ENCODE measurements at regions not wholly inside any gene's neighbourhood (a gene's known extent, or its start where the extent isn't known, plus 50 kb on each side); places are given as distances from the start of the nearest gene placed in this dataset.

DNA sequence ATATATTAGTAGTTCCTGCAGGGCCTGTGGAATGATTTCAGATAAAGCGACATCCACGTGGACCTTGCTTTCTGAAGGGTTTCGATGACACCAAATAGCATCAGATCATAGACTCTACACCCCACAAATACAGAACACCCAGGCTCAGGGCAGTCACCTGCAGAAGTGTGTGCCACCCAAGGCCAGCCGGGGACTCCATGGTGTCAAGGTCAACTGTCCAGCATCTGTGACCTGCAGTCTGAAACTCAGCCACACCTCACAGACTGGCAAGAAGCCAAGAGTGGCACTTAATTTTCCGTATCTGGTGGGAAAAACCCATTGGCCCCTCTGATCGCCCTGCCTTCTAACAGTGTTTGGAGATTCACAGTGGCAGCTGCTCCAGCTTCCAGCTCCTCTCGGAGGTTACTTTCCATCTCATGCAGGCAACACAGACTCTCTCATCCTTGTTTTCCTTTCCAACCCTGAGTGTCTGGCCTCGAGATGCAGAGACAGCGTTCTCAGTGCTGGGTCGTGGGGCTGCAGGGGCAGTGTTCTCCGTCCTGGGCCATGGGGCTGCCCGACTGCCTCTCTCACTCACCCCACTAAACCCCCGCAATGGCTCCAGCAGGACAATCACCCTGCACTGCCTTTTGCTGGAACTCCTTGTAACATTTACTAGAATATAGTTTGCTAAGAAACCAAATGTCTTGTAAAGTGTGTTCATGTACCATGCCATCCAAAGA, 221.9 kb downstream of the IRX2 start:
- Mint-ChIP-seq H3K27ac (no peak overlapping the region), H3K9me3 (peaks cover 5% of the 10 kb centered on the region), H3K4me1 (no peaks in the 10 kb centered on the region), H3K4me3 (no peak overlapping the region), H3K36me3 (no peaks in the 10 kb centered on the region), H3K27me3 (no peaks in the 10 kb centered on the region)
- DNase-seq: no peak

DNA sequence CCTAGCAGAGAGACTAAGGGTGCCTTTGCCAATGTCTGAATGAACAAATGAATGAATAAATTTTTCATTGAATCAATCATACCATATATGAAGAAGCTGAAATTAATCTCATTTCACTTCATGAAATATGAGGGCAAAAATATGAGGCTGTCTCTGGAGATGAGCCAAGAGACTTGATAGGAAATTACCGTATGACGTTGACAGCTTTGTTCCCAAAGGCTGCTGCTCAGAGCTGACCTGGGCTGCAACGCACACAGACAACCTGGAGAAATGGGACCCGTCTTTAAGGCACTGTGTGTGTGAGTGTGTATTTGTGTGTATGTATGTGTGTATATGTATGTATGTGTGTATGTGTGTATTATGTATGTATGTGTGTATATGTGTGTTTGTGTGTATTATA, 226.1 kb downstream of the IRX2 start:
- DNase-seq: no peak
- Mint-ChIP-seq H3K4me1 (no peaks in the 10 kb centered on the region), H3K27ac (no peak overlapping the region), H3K27me3 (peaks cover 4% of the 10 kb centered on the region), H3K4me3 (no peak overlapping the region), H3K9me3 (peaks cover 5% of the 10 kb centered on the region), H3K36me3 (no peaks in the 10 kb centered on the region)

DNA sequence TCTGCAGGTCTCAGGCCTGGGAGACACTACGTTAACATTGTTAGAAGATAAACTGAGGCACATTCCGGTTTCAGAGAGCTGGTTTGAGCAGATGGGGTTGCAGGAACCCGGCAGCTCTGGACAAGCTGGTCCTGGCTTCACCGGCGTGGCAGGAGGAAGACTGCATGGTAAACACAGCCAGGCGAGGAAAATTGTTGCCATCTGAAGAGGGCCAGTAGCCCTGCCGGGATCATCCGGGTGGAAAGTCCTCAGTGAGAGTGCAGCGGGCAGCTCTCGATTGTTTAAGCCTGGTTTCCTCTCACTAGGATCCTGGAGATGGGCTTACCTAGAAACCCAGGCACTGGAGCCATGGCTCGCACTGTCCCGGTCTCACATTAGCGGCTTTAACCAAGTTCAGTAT, 226.9 kb downstream of the IRX2 start:
- H3K27me3 Mint-ChIP-seq: peaks cover 4% of the 10 kb centered on the region
- H3K36me3 Mint-ChIP-seq: no peaks in the 10 kb centered on the region
- H3K27ac Mint-ChIP-seq: no peak overlapping the region
- no peaks in the 10 kb centered on the region for H3K4me1 Mint-ChIP-seq
- no peak overlapping the region for H3K4me3 Mint-ChIP-seq
- peaks cover 5% of the 10 kb centered on the region for H3K9me3 Mint-ChIP-seq
- DNase-seq: no peak

DNA sequence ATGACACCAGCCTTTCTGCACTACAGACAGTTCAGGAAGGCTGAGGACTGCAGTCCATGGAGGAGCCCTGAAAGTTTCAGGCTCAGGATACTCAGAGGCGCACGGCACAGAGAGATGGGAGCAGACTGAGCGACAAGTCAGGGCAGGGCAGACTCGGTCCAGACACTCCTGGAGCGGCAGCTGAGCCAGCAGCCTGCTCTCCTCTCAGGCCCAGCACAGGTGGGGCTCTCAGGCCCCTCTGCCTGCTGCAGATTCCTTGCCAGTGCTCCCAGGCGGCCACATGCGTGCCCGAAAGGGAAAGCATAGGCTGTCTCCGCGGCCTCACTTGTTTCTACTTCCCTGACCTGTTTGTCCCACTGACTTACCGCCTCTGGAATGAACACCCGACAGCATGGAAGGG, 228.3 kb downstream of the IRX2 start:
- no peak for DNase-seq
- Mint-ChIP-seq H3K9me3 (peaks cover 5% of the 10 kb centered on the region), H3K4me3 (no peak overlapping the region), H3K36me3 (no peaks in the 10 kb centered on the region), H3K4me1 (no peaks in the 10 kb centered on the region), H3K27me3 (peaks cover 4% of the 10 kb centered on the region), H3K27ac (no peak overlapping the region)

DNA sequence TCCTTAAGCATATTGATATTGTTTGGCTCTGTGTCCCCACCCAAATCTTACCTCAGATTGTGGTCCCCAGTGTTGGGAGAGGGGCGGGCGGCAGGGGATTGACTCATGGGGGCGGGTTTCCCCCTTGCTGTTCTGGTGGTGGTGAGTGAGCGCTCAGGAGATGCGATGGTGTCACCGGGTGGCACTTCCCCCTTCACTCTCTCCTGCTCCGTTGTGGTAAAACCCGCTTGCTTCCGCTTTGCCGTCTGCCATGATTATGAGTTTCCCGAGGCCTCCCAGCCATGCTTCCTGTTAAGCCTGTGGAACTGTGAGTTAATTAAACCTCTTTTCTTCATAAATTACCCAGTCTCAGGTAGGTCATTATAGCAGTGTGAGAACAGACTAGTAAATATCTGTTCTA, 229.1 kb downstream of the IRX2 start:
- no peaks in the 10 kb centered on the region for H3K4me1 Mint-ChIP-seq
- H3K27me3 Mint-ChIP-seq: peaks cover 4% of the 10 kb centered on the region
- H3K4me3 Mint-ChIP-seq: no peak overlapping the region
- H3K27ac Mint-ChIP-seq: no peak overlapping the region
- no peak for DNase-seq
- H3K36me3 Mint-ChIP-seq: no peaks in the 10 kb centered on the region
- peaks cover 5% of the 10 kb centered on the region for H3K9me3 Mint-ChIP-seq

DNA sequence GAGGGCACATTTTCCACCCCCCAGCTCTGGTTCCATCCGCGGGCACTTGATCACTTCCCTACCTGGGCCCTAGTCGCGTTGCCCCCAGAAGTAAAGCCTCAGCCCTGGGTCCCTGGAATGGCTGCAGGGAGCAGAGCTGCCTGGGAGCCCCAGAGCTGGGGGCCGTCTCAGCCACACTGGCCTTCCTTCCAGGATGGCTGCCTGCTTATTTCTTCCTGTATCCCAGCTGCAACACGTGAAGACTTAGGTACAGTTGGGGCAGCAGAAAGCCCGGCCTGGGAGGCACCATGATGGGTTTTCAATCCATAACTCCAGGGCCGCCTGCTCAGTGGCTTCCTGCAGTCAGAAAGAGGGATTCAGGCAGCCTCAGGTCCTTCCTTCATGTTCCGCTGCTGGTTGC, 232.3 kb downstream of the IRX2 start:
- Mint-ChIP-seq H3K36me3 (no peaks in the 10 kb centered on the region), H3K9me3 (no peaks in the 10 kb centered on the region)

DNA sequence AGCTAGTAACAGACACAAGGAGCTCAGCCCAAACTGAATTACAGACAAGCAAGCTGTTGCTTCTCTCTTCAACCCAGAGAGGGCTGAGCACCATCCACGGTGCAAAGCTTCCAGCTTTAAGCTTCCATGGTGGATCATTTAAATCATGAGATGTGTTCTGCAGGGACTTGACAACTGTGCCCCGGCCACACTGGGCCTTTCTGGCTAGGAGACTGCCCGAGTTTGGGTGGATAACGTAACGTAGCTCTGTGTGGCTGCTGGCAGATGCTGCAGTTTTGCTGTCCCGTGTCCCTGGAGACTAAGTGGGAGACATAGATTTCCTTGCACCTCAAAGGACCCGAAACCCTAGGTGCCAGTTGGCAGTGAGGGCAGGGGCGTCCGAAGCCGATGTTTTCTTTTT, 234.0 kb downstream of the IRX2 start:
- Mint-ChIP-seq H3K4me1 (no peaks in the 10 kb centered on the region), H3K36me3 (no peaks in the 10 kb centered on the region), H3K9me3 (no peaks in the 10 kb centered on the region), H3K4me3 (no peak overlapping the region), H3K27me3 (peaks cover 4% of the 10 kb centered on the region), H3K27ac (no peak overlapping the region)
- no peak for DNase-seq

More for the DNA sequence above, 232.3 kb downstream of the IRX2 start:
- Mint-ChIP-seq H3K27me3 (peaks cover 4% of the 10 kb centered on the region), H3K27ac (no peak overlapping the region), H3K4me3 (no peak overlapping the region), H3K4me1 (no peaks in the 10 kb centered on the region)
- no peak for DNase-seq

DNA sequence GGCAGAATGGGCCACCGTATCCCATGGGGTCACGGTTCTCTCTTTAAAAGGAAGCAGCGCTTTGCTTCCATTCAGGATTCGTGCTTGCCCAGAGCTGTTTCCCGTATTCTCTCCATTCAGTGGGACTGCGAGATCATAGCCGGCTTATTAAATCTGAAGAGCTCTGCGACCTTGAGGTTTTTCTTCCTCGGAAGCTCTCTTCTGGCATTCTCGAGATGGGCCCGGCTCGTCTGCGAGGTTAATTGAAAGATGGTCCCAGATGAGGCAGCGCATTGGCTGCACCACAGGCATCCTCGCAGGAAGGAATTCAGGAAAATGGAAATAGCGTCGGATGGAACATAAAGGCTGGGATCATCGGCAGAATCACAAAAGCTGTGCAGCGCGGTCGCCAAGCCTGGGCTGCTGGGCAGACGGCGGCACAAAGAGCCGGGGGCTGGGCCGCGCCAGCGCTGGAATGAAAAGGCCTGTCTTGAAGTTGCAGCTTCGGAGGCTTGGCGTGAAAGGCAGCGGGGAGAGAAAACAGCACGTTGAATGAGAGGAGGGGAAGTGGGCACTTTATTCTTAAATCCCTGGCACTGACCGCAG, 236.2 kb downstream of the IRX2 start:
- H3K9me3 Mint-ChIP-seq: no peaks in the 10 kb centered on the region
- no peak overlapping the region for H3K4me3 Mint-ChIP-seq
- no peaks in the 10 kb centered on the region for H3K4me1 Mint-ChIP-seq
- no peaks in the 10 kb centered on the region for H3K27me3 Mint-ChIP-seq
- H3K27ac Mint-ChIP-seq: no peak overlapping the region
- DNase-seq: no peak
- H3K36me3 Mint-ChIP-seq: no peaks in the 10 kb centered on the region

DNA sequence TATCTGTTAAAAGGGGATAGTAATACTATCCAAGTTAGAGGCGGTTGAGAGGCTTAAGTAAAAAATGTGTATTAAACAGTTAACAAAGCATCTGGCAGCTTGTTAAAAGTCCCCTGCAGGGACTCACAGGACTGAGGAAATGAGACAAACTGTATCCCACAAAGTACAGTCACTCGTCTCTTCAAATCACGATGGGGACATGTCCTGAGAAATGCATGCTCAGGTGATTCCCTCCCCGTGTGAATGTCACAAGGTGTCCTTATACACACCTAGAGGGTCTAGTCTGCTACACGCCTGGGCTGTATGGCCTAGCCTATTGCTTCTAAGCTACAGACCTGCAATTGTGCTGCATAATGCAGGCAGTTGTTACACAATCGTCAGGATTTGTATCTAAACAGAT, 237.0 kb downstream of the IRX2 start:
- Mint-ChIP-seq H3K27me3 (no peaks in the 10 kb centered on the region), H3K9me3 (no peaks in the 10 kb centered on the region)
- DNase-seq: no peak

DNA sequence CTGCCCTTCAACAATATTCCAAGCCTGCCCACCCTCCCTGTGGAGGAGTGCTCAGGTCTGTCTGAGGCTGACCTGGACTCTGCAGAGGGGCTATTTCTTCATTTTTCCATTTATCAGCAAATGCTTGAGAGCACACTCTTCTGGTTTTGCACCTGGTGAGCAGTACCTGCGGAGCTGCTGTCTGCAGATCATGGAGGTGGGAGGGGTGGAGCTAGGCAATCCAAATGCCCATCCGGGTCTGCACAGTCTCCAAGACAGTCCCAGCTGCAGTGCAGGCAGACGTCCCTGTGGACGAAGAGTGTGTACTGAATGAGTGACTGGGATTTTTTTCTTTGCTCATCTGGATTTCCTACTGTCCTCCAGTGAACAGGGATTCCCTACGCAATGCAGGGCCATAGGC, 239.8 kb downstream of the IRX2 start:
- Mint-ChIP-seq H3K9me3 (no peaks in the 10 kb centered on the region), H3K4me3 (no peak overlapping the region), H3K36me3 (no peaks in the 10 kb centered on the region), H3K27ac (no peak overlapping the region), H3K4me1 (no peaks in the 10 kb centered on the region), H3K27me3 (no peaks in the 10 kb centered on the region)
- DNase-seq: no peak

More for the DNA sequence above, 237.0 kb downstream of the IRX2 start:
- H3K4me1 Mint-ChIP-seq: no peaks in the 10 kb centered on the region
- H3K4me3 Mint-ChIP-seq: no peak overlapping the region
- no peaks in the 10 kb centered on the region for H3K36me3 Mint-ChIP-seq
- no peak overlapping the region for H3K27ac Mint-ChIP-seq

DNA sequence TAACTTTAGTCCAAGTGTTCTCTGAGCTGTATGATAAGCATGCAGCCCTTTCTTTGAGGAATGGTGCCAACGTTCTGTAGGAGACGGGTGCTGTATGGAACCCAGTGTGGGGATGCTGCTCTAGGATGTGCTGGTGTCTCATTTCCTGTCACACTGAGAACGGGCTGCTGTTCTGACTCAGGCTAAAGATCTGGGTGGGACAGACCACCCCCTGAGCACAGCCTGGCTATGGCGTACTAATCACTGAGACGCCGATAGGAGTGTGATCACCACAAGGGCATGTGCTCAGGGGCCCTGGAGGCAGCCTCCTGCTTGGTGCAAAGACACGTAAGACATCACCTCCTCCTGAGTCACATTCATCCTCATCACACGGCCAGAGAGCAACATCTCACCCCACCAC, 240.4 kb downstream of the IRX2 start:
- H3K27me3 Mint-ChIP-seq: no peaks in the 10 kb centered on the region
- no peaks in the 10 kb centered on the region for H3K4me1 Mint-ChIP-seq
- no peak for DNase-seq
- no peaks in the 10 kb centered on the region for H3K9me3 Mint-ChIP-seq
- no peak overlapping the region for H3K27ac Mint-ChIP-seq
- no peak overlapping the region for H3K4me3 Mint-ChIP-seq
- H3K36me3 Mint-ChIP-seq: no peaks in the 10 kb centered on the region

DNA sequence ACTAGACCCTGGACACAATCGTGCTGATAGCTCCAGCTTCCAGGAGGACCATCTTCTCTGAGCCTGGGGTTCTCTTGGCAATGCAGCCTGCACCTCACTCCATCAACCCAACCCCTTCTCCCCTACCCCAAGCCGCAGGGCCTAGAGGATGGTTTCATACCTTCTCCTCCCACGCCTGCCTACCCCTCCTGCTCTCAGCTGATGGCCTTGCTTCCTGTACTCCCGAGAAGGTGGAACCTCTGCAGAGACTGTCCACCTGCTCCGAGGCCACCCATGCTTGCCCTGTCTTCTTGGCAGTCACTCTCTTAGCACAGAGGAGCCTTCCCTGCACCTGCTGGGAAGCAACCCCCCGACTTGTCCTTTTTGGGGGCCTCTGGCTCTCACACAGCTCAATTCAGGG, 241.9 kb downstream of the IRX2 start:
- DNase-seq: no peak
- Mint-ChIP-seq H3K4me3 (no peak overlapping the region), H3K27ac (no peak overlapping the region), H3K27me3 (no peaks in the 10 kb centered on the region), H3K4me1 (no peaks in the 10 kb centered on the region), H3K36me3 (no peaks in the 10 kb centered on the region), H3K9me3 (no peaks in the 10 kb centered on the region)

DNA sequence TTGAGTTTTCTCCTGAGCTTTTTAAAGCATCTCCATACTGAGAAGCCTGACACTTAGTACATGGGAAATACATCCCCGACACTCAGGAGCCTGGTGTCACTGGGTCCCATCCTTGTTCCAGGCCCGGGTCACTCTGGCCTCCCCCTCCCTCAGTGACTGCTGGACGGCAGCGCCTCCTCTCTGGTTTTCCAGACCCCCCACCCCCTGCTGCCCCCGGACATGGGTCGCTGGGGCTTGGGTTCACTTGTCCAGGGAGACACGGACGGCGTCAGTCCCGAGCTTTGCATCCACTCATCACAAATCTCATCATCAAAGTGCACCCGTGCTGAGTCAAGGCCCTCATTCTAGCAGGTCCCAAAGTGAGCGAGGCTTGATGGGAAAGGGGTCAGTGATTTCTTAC, 243.0 kb downstream of the IRX2 start:
- Mint-ChIP-seq H3K36me3 (no peaks in the 10 kb centered on the region), H3K27me3 (no peaks in the 10 kb centered on the region)

DNA sequence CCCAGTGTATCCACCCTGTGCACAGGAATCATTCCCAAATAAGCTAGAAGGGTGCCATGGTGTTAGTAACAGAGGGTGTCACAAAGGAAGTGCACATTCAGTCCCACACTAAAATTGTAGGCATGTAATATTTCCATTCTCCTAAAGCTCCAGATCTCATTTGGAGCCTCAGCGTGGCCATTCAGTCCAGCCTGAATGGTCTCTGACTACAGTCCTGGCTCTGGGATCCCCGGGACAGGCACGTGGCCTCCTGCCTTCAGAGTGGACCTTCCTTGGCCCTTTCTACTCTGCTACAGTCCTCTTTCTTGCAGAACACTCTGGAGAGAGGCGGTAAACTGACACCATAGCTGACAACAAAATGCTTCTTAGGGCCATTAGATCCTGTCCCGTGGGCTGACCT, 243.9 kb downstream of the IRX2 start:
- Mint-ChIP-seq H3K27me3 (no peaks in the 10 kb centered on the region), H3K9me3 (no peaks in the 10 kb centered on the region), H3K4me3 (no peak overlapping the region), H3K36me3 (no peaks in the 10 kb centered on the region), H3K4me1 (no peaks in the 10 kb centered on the region), H3K27ac (no peak overlapping the region)
- DNase-seq: no peak

More for the DNA sequence above, 243.0 kb downstream of the IRX2 start:
- Mint-ChIP-seq H3K27ac (no peak overlapping the region), H3K9me3 (no peaks in the 10 kb centered on the region), H3K4me3 (no peak overlapping the region), H3K4me1 (no peaks in the 10 kb centered on the region)
- no peak for DNase-seq

DNA sequence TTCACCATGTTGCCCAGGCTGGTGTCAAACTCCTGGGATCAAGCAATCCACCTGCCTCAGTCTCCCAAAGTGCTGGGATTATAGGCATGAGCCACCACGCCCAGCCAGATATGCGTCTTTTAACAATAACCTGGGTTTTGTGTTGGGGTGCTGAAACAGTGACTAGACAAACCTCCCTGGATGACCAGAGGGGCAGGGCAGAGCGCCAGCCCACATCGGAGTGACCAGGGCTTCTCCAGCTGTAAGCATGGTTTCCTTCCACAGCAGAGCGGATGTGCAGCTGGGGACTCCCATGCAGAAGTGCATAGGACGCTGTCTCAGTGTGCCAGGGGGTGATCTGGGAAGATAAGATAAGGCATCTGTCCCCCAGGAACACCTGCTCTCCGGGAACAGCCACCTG, 244.9 kb downstream of the IRX2 start:
- Mint-ChIP-seq H3K4me3 (no peak overlapping the region), H3K27me3 (no peaks in the 10 kb centered on the region), H3K4me1 (no peaks in the 10 kb centered on the region), H3K36me3 (no peaks in the 10 kb centered on the region), H3K27ac (no peak overlapping the region), H3K9me3 (no peaks in the 10 kb centered on the region)
- no peak for DNase-seq

DNA sequence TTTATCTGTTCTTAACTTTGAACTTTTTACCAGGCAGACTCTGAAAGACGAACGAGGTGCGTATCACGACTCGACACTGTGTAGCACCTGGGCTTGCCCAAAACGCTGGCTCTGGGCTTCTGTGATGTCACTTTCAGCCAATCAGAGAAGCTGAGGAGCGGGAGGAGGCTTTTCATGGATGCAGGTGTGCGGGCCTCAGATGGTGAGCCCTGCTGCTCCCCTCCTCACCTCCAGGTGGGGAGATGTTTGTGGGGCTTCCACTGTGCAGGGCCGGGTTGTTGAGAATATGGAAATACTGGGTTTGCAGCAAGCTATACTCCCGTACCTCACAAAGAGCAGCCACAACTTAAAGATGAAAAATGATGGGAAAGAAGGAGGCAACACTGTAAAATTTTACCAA, 246.3 kb downstream of the IRX2 start:
- Mint-ChIP-seq H3K4me3 (no peak overlapping the region), H3K4me1 (no peaks in the 10 kb centered on the region), H3K27me3 (no peaks in the 10 kb centered on the region), H3K27ac (no peak overlapping the region), H3K9me3 (no peaks in the 10 kb centered on the region), H3K36me3 (no peaks in the 10 kb centered on the region)
- no peak for DNase-seq

All from activated naive CD8-positive, alpha-beta T cell treated with anti-CD3 and anti-CD28 coated beads for 36 hours (primary cell).